Loucy (cell line): ENCODE measurements at regions not wholly inside any gene's neighbourhood (a gene's known extent, or its start where the extent isn't known, plus 50 kb on each side); places are given as distances from the start of the nearest gene placed in this dataset.

Experiments
- EZH2phosphoT487 ChIP-seq: fragments of 200-600 bp; IDR thresholded peaks from 2 replicates; pipeline ENCODE4 v1.6.1; 2018; ENCODE audit warnings: antibody characterized with exemption, mild to moderate bottlenecking, moderate library complexity, borderline replicate concordance
- TF ChIP-seq, protein P1 (sequence below): fragments of 200-600 bp; sonication (generic); conservative IDR thresholded peaks from 2 replicates; pipeline ENCODE4 v1.5.1; 2014; ENCODE audit warnings: mild to moderate bottlenecking, antibody characterized with exemption, low read length

DNA sequence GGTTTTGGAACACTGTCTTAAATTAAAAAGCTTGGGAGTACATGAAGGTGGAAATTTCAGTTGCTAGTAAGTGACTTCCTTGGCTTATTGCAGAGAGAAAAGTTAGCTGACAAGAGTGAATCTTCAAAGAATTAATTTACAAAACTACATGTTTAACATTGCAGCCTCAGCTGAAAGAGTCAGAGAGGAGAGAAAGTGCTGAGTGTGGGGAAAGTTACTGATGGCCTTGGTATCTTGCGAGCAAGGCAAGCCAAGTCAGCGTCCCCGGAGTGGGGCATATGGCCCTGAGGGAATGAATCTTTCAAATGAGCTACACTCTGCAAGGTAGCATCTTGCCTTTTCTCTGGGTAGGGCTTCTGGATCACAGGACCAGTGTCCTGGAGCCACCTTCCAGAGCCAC lies 131.3 kb downstream of the LPIN1 start:
- TF ChIP-seq, protein P1, sequence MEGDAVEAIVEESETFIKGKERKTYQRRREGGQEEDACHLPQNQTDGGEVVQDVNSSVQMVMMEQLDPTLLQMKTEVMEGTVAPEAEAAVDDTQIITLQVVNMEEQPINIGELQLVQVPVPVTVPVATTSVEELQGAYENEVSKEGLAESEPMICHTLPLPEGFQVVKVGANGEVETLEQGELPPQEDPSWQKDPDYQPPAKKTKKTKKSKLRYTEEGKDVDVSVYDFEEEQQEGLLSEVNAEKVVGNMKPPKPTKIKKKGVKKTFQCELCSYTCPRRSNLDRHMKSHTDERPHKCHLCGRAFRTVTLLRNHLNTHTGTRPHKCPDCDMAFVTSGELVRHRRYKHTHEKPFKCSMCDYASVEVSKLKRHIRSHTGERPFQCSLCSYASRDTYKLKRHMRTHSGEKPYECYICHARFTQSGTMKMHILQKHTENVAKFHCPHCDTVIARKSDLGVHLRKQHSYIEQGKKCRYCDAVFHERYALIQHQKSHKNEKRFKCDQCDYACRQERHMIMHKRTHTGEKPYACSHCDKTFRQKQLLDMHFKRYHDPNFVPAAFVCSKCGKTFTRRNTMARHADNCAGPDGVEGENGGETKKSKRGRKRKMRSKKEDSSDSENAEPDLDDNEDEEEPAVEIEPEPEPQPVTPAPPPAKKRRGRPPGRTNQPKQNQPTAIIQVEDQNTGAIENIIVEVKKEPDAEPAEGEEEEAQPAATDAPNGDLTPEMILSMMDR = no peak
- no peak for TF ChIP-seq EZH2phosphoT487
